Thymus (tissue), 11 donors: ENCODE measurements at regions not wholly inside any gene's neighbourhood (a gene's known extent, or its start where the extent isn't known, plus 50 kb on each side); places are given as distances from the start of the nearest gene placed in this dataset.

Source experiments
- DNase-seq, 9 donors: peaks; one replicate each; pipeline ENCODE4 v3.0.0-alpha.2; 2013; ENCODE audit warnings: low spot score in 9 of 9, low read depth in 6 of 9, missing footprints in 1 of 9
- H3K27ac ChIP-seq, 2 donors: one replicate each; pipeline ENCODE4 v1.5.1; 2013; ENCODE audit warnings: control low read depth in 1 of 2, low read depth in 1 of 2, low read length in 1 of 2, mild to moderate bottlenecking in 1 of 2, moderate library complexity in 1 of 2
- H3K27me3 ChIP-seq, 2 donors: one replicate each; pipeline ENCODE4 v1.5.1; 2013; ENCODE audit warnings: low read length in 1 of 2; ENCODE audit not compliant: control insufficient read depth in 2 of 2, insufficient read depth in 1 of 2
- H3K36me3 ChIP-seq, 2 donors: one replicate each; pipeline ENCODE4 v1.5.1; 2013; ENCODE audit warnings: low read length in 1 of 2, mild to moderate bottlenecking in 1 of 2, moderate library complexity in 1 of 2; ENCODE audit not compliant: control insufficient read depth in 2 of 2, insufficient read depth in 2 of 2
- H3K4me1 ChIP-seq, 2 donors: one replicate each; pipeline ENCODE4 v1.5.1; 2013; ENCODE audit warnings: low read length in 2 of 2; ENCODE audit not compliant: control insufficient read depth in 2 of 2, insufficient read depth in 2 of 2
- H3K4me3 ChIP-seq, 2 donors: one replicate each; pipeline ENCODE4 v1.5.1; 2013; ENCODE audit warnings: low read length in 2 of 2, control low read depth in 1 of 2, mild to moderate bottlenecking in 1 of 2
- H3K9me3 ChIP-seq, 2 donors: one replicate each; pipeline ENCODE4 v1.5.1; 2013; ENCODE audit warnings: low read length in 1 of 2, mild to moderate bottlenecking in 1 of 2; ENCODE audit not compliant: control insufficient read depth in 2 of 2, insufficient read depth in 1 of 2
- whole genome bisulfite sequencing: extraction: QIAGEN DNeasy Blood & Tissue Kit; methylation state at CpG from one replicate; pipeline ENCODE4 v1.1.7; 2013; 5-methylcytosine and 5-hydroxymethylcytosine counted together
- donor health status: healthy.

DNA sequence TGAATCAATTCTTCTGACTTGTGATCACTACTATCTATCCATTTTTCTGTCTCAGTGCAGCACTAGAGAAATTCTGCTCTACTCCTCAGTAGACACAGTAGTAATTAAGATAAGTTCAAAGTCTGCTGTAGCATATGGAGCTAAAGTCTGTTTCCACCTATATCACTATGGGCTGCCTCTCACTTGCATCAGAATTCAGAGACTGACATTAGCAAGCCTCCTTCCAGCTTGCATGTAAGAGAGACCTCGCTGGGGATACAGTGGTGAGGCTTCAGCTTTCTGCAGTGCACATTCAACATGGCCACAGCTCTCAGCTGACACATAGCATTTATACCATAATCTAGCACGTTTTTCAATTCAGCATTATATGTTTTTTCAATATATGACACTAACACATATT, 217.0 kb downstream of the PLOD2 start:
- Histone ChIP-seq H3K27ac (no peak overlapping the region), H3K27me3 (no peaks in the 10 kb centered on the region), H3K4me1 (no peaks in the 10 kb centered on the region), H3K9me3 (no peaks in the 10 kb centered on the region), H3K4me3 (no peak overlapping the region), H3K36me3 (no peaks in the 10 kb centered on the region)
- WGBS: 67% methylated on average over 2 of the region's 2 CpGs
- DNase-seq: no peak

DNA sequence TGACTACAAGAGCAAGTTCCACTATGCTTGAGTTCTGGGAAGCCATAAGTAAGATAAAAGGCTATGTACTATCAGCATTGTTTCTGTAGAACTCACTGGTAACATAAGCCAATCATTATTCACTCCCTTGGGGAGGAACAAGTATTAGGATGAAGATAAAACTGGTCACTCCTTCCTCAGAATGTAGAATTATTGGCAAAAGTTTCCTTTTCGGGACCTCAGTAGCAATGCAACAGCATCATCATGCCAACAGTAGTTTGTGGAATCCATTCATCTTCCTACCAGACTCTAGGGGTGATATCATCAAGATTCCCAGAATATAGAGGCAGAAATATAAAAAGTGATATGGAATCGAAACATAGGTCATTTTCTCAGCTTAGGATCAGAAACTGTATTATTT, 209.5 kb downstream of the PLOD2 start:
- 86% methylated on average over 2 of the region's 2 CpGs for WGBS
- H3K36me3 ChIP-seq: no peaks in the 10 kb centered on the region

GRCh38 chr3:145952536-145952935, 208.4 kb downstream of the PLOD2 start:
- WGBS: 92% methylated on average over 4 of the region's 4 CpGs
- Histone ChIP-seq H3K4me1 (no peaks in the 10 kb centered on the region), H3K9me3 (no peaks in the 10 kb centered on the region), H3K36me3 (no peaks in the 10 kb centered on the region), H3K27me3 (no peaks in the 10 kb centered on the region), H3K27ac (no peak overlapping the region), H3K4me3 (no peak overlapping the region)
- no peak for DNase-seq

More for the DNA sequence above, 209.5 kb downstream of the PLOD2 start:
- no peak overlapping the region for H3K27ac ChIP-seq
- H3K27me3 ChIP-seq: no peaks in the 10 kb centered on the region
- no peaks in the 10 kb centered on the region for H3K9me3 ChIP-seq
- DNase-seq: no peak
- no peak overlapping the region for H3K4me3 ChIP-seq
- H3K4me1 ChIP-seq: no peaks in the 10 kb centered on the region

- H3K27ac ChIP-seq: no peak overlapping the region
- H3K36me3 ChIP-seq: no peaks in the 10 kb centered on the region
- no peak for DNase-seq
- H3K27me3 ChIP-seq: no peaks in the 10 kb centered on the region
- no peak overlapping the region for H3K4me3 ChIP-seq
- H3K4me1 ChIP-seq: no peaks in the 10 kb centered on the region
- no peaks in the 10 kb centered on the region for H3K9me3 ChIP-seq
- WGBS: 95% methylated on average over 3 of the region's 3 CpGs
Observed at GRCh38 chr3:145953316-145953715, 207.7 kb downstream of the PLOD2 start.

- H3K36me3 ChIP-seq: no peaks in the 10 kb centered on the region
- H3K27ac ChIP-seq: no peak overlapping the region
- no peaks in the 10 kb centered on the region for H3K9me3 ChIP-seq
- 89% methylated on average over 2 of the region's 2 CpGs for WGBS
- no peaks in the 10 kb centered on the region for H3K4me1 ChIP-seq
- H3K4me3 ChIP-seq: no peak overlapping the region
- no peak for DNase-seq
- H3K27me3 ChIP-seq: no peaks in the 10 kb centered on the region
Observed at GRCh38 chr3:145959457-145960088, 201.4 kb downstream of the PLOD2 start.

- WGBS: 87% methylated on average over 2 of the region's 2 CpGs
Observed at GRCh38 chr3:145963111-145963510, 197.9 kb downstream of the PLOD2 start.

GRCh38 chr3:145967043-145967442, 193.9 kb downstream of the PLOD2 start:
- Histone ChIP-seq H3K36me3 (no peaks in the 10 kb centered on the region), H3K27me3 (no peaks in the 10 kb centered on the region), H3K27ac (no peak overlapping the region), H3K9me3 (no peaks in the 10 kb centered on the region), H3K4me3 (no peak overlapping the region), H3K4me1 (no peaks in the 10 kb centered on the region)
- no peak for DNase-seq
- WGBS: 71% methylated on average over 3 of the region's 3 CpGs

More at GRCh38 chr3:145963111-145963510, 197.9 kb downstream of the PLOD2 start:
- Histone ChIP-seq H3K4me1 (no peaks in the 10 kb centered on the region), H3K27ac (no peak overlapping the region), H3K9me3 (no peaks in the 10 kb centered on the region), H3K4me3 (no peak overlapping the region), H3K27me3 (no peaks in the 10 kb centered on the region), H3K36me3 (no peaks in the 10 kb centered on the region)
- no peak for DNase-seq

DNA sequence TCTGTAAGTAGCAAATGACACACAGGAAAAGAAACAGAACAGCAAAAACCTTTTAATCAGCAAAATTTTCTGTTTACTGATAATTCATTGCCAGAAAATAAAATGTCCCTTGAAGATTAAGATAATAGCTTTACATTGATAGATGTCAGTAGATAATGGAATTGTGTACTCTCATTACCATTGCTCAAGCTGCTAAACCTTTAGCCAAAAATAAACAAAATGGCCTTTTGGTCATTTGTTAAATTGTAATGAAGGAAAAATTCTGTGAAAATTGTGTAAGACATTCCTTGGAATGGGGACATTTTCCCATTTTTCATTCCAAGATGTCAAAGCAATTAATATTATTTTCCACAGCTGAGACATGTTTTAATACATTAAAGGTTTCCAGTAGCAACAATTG, 189.8 kb downstream of the PLOD2 start:
- no peak for DNase-seq
- Histone ChIP-seq H3K36me3 (no peaks in the 10 kb centered on the region), H3K27ac (no peak overlapping the region), H3K4me1 (no peaks in the 10 kb centered on the region), H3K27me3 (no peaks in the 10 kb centered on the region), H3K9me3 (no peaks in the 10 kb centered on the region), H3K4me3 (no peak overlapping the region)

DNA sequence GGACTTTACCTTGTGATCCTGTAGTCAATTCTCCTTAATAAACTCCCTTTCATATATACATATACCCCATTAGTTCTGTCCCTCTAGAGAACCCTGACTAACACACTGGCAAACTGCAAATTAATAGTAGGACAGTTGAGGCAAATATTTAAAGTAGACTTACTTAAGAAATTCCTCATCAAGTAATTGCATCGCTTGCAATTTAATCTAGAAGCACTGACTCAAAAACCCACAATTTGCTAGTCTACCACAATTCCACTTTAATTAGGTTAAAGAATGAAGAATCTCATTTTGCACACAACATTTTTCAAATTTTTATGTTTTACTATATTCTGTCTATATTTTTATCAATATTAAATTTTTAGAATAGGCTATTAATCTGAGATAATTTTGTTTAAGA, 188.1 kb downstream of the PLOD2 start:
- Histone ChIP-seq H3K4me1 (no peaks in the 10 kb centered on the region), H3K36me3 (no peaks in the 10 kb centered on the region), H3K27ac (no peak overlapping the region), H3K27me3 (no peaks in the 10 kb centered on the region), H3K9me3 (no peaks in the 10 kb centered on the region), H3K4me3 (no peak overlapping the region)
- 96% methylated on average over 1 of the region's 1 CpG for WGBS
- DNase-seq: no peak

DNA sequence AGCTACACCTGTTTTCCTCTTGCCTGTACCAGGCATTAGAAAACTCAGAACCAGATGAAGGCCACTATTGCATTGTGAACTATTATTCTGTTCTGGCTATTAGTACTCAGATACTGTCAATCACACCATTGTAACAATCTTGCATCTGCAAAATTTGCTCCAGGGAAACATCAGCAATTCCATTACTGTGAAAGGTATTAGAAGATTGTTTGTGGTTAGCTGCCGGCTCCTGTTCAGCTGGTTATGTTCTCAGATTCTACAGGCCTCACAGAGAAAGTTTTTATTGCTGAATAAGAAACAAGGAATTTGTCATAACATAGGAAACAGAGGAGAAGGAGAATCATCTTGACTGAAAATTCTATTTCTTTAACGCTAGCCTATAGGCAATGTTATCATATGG, 179.9 kb downstream of the PLOD2 start:
- WGBS: 92% methylated on average over 2 of the region's 2 CpGs
- no peak for DNase-seq
- Histone ChIP-seq H3K9me3 (no peaks in the 10 kb centered on the region), H3K36me3 (no peaks in the 10 kb centered on the region), H3K4me1 (no peaks in the 10 kb centered on the region), H3K27ac (no peak overlapping the region), H3K27me3 (no peaks in the 10 kb centered on the region), H3K4me3 (no peak overlapping the region)
